Retinal pigment epithelial cell (primary cell): ENCODE measurements at regions not wholly inside any gene's neighbourhood (a gene's known extent, or its start where the extent isn't known, plus 50 kb on each side); places are given as distances from the start of the nearest gene placed in this dataset.

Experiments used
- DNase-seq: peaks from one replicate; pipeline ENCODE4 v3.0.0-alpha.2; 2010; ENCODE audit warnings: low read depth
- H3K4me3 ChIP-seq: 2 replicates; pipeline ENCODE4 v1.5.1; 2011; ENCODE audit warnings: mild to moderate bottlenecking, low read length, control low read depth, moderate library complexity
- CTCF ChIP-seq: conservative IDR thresholded peaks from 2 replicates; pipeline ENCODE4 v1.5.1; 2011; ENCODE audit warnings: low read depth, low read length, control low read depth, inconsistent platforms

GRCh38 chr2:56531668-56532420, 348.1 kb downstream of the CCDC85A start:
- TF ChIP-seq CTCF = no peak
- no peak for DNase-seq
- H3K4me3 ChIP-seq = no peak overlapping the region

GRCh38 chr2:56534321-56534720, 350.5 kb downstream of the CCDC85A start:
- TF ChIP-seq CTCF = no peak
- peak; percentile 18 for DNase-seq
- no peak overlapping the region for H3K4me3 ChIP-seq

GRCh38 chr2:56537756-56538155, 354.0 kb downstream of the CCDC85A start:
- no peak overlapping the region for H3K4me3 ChIP-seq
- DNase-seq = no peak
- TF ChIP-seq CTCF = no peak

GRCh38 chr2:56539618-56540017, 355.8 kb downstream of the CCDC85A start:
- no peak for TF ChIP-seq CTCF
- H3K4me3 ChIP-seq = no peak overlapping the region
- no peak for DNase-seq

GRCh38 chr2:56540467-56540866, 356.7 kb downstream of the CCDC85A start:
- DNase-seq = no peak
- H3K4me3 ChIP-seq = no peak overlapping the region
- no peak for TF ChIP-seq CTCF

GRCh38 chr2:56540916-56541315, 357.1 kb downstream of the CCDC85A start:
- no peak for TF ChIP-seq CTCF
- no peak overlapping the region for H3K4me3 ChIP-seq
- DNase-seq = no peak

- no peak for TF ChIP-seq CTCF
- DNase-seq = no peak
- no peak overlapping the region for H3K4me3 ChIP-seq
These were observed 358.4 kb downstream of the CCDC85A start for GRCh38 chr2:56542213-56542612.
